ENCODE measurements at regions not wholly inside any gene's neighbourhood (a gene's known extent, or its start where the extent isn't known, plus 50 kb on each side); places are given as distances from the start of the nearest gene placed in this dataset.

DNA sequence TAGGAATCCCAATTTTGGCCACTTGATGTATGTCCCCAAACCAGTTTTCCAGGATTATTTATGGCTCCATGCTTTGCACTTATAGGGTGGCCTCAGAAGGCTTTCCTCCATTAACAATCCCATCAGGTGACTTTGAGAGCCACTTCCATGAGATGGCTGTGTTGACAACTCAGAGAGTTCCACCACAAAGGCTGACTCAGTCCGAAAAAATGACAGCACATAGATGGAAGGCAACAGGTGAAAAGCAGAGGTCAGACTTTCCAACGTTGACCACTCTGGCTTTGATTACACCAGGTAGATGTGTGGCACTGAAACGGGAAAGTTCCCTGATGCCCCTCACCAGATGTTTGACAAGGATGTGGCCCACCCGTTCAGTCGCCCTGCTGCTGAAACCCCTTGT is 431.4 kb upstream of the TNP1 start:
- no peak for TF ChIP-seq EZH2phosphoT487 (IDR thresholded peaks at IDR 0.05; ENCODE audit: low read depth, severe bottlenecking, unreplicated experiment)
- TF ChIP-seq, protein P1, sequence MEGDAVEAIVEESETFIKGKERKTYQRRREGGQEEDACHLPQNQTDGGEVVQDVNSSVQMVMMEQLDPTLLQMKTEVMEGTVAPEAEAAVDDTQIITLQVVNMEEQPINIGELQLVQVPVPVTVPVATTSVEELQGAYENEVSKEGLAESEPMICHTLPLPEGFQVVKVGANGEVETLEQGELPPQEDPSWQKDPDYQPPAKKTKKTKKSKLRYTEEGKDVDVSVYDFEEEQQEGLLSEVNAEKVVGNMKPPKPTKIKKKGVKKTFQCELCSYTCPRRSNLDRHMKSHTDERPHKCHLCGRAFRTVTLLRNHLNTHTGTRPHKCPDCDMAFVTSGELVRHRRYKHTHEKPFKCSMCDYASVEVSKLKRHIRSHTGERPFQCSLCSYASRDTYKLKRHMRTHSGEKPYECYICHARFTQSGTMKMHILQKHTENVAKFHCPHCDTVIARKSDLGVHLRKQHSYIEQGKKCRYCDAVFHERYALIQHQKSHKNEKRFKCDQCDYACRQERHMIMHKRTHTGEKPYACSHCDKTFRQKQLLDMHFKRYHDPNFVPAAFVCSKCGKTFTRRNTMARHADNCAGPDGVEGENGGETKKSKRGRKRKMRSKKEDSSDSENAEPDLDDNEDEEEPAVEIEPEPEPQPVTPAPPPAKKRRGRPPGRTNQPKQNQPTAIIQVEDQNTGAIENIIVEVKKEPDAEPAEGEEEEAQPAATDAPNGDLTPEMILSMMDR (IDR thresholded peaks at IDR 0.05; ENCODE audit: poor library complexity): no peak
- no peak for TF ChIP-seq EZH2 (IDR thresholded peaks at IDR 0.05; ENCODE audit: borderline replicate concordance)
